H1 (cell line): ENCODE measurements at regions not wholly inside any gene's neighbourhood (a gene's known extent, or its start where the extent isn't known, plus 50 kb on each side); places are given as distances from the start of the nearest gene placed in this dataset.

Experiments
- CTCF ChIP-seq, 3 experiments: IDR thresholded peaks; 1 replicate in 2 of 3; 2 replicates in 1 of 3; pipeline versions ENCODE4 v1.5.1 to v1.6.1; 2011; ENCODE audit warnings: low read length in 3 of 3, mild to moderate bottlenecking in 3 of 3, inconsistent platforms in 2 of 3, low read depth in 1 of 3, moderate library complexity in 1 of 3; ENCODE audit not compliant: insufficient read depth in 1 of 3; ENCODE audit errors: control extremely low read depth in 1 of 3
- EP300 ChIP-seq, 2 experiments: IDR thresholded peaks; 1 replicate in 1 of 2; 2 replicates in 1 of 2; pipeline ENCODE4 v1.6.1; 2011 to 2012; ENCODE audit warnings: low read depth in 2 of 2, low read length in 2 of 2, mild to moderate bottlenecking in 2 of 2, borderline replicate concordance in 1 of 2, inconsistent platforms in 1 of 2, moderate library complexity in 1 of 2
- POLR2A ChIP-seq, 2 experiments: IDR thresholded peaks; 1 replicate in 1 of 2; 2 replicates in 1 of 2; pipeline ENCODE4 v1.6.1; 2011; ENCODE audit warnings: low read depth in 2 of 2, low read length in 2 of 2, mild to moderate bottlenecking in 2 of 2; ENCODE audit errors: control extremely low read depth in 1 of 2
- SUZ12 ChIP-seq: fragments of 200-600 bp; sonication (generic); IDR thresholded peaks from 2 replicates; pipeline ENCODE4 v1.6.1; 2012; ENCODE audit warnings: mild to moderate bottlenecking, inconsistent platforms, low read length, moderate library complexity, mixed read lengths
- YY1 ChIP-seq: IDR thresholded peaks from 2 replicates; pipeline ENCODE4 v1.6.1; 2011; ENCODE audit warnings: low read depth, mild to moderate bottlenecking, low read length

- TF ChIP-seq POLR2A (IDR thresholded peaks at IDR 0.05; ENCODE audit: control extremely low read depth in 1 of 2, low read depth in 2 of 2, low read length in 2 of 2): no peak
- no peak for TF ChIP-seq SUZ12
- no peak for TF ChIP-seq YY1
- TF ChIP-seq CTCF (IDR thresholded peaks at IDR 0.05; ENCODE audit: control extremely low read depth in 1 of 3, insufficient read depth in 1 of 3, low read depth in 1 of 3, low read length in 3 of 3): peak in 1 of 3 experiments; percentile 29; a peak in 2 of 4 replicates
- TF ChIP-seq EP300 (IDR thresholded peaks at IDR 0.05; ENCODE audit: borderline replicate concordance in 1 of 2, low read depth in 2 of 2, low read length in 2 of 2): no peak
Measured at GRCh38 chr12:98416845-98417244, 98.5 kb upstream of the TMPO start.
